Jurkat, Clone E6-1 (cell line): ENCODE measurements at regions not wholly inside any gene's neighbourhood (a gene's known extent, or its start where the extent isn't known, plus 50 kb on each side); places are given as distances from the start of the nearest gene placed in this dataset.
"Not testable (repeated sequence)": the region's sequence is repeated elsewhere in the genome, so short reads cannot be mapped to it uniquely, and the experiment has no call there.

Experiments used
- DNase-seq: peaks from one replicate; pipeline ENCODE4 v3.0.0-alpha.2; 2011; ENCODE audit warnings: low read depth, low spot score
- H3K4me3 ChIP-seq: 2 replicates; pipeline ENCODE4 v1.5.1; 2011; ENCODE audit warnings: mild to moderate bottlenecking, low read length, control low read depth, moderate library complexity

DNA sequence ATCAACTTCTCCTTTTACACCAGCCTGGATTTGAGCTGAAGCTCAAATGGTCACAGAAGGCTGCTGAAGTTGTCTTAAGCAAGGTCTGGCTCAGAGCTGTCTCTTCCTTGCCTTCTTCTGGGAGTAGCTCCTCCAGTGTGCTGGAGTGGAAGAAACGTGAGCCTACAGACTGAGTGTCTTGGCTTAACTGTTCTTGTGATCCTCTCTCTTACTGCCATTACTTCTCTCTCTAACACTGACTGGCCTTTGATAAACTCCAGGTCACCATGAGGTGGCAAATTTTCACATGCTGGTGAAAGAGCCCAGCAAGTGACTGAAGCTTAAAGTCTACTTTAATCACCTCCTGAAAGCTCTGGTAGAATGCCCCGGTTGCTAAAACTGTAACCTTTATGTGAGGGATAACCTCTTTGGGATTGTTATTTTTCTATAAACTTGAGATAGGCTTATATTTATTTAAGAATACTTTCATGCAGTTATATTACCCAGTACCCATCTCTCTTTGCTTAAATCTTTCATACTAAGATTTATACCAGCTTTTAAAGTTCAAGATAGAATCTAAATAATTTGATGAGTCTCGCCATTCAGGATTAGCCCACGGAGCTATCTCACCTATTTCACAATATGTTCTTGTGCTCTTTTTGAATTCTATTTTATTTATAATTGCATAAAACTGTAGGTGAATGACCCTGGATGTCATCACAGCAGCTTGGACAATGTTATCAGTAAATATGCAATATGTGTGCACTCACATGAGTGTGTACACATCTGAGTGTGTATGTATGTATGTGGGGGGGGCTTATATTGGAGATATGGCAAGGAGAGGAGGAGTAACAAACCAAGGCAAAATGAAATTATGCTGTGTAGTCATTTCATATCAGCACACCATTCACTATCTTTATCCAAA, 924.0 kb downstream of the LTN1 start:
- DNase-seq: no peak
- H3K4me3 ChIP-seq: no peak overlapping the region

DNA sequence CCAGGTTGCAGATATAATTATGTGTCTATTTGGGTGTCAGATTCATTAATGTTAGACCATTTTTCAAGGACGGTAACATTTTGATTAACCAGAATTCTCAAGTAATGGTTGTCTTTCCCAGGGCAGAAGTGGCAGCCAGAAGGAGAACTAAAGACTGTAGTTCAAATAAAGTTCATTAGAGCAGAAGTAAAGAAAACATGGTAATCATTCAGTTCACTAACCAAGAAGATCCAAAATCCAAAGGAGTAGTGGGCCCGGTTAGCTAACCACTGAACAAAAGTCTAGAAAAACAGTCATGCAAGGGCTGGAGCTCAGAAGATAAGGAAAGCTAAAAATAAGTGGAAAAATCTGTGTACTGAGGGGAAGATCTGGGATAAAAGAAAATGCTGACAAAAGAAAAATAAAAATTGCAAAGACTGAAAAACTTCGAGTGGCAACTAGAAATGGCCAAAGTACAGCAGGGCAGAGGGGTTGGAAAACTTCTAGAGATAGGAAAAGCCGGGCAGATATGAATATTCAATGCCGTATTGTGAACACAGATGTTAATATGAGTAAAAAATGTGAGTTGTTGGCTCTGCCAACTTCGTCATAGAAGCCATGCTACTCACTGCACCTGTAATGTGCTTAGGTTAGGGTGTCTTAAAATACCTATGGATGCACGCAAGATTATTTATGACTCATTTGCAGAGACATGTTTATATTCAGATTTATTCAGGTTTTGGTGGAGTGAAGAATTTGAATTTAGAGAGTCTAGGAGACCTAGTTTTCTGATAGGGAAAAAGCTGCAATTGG, 925.9 kb downstream of the LTN1 start:
- no peak overlapping the region for H3K4me3 ChIP-seq
- DNase-seq: no peak

DNA sequence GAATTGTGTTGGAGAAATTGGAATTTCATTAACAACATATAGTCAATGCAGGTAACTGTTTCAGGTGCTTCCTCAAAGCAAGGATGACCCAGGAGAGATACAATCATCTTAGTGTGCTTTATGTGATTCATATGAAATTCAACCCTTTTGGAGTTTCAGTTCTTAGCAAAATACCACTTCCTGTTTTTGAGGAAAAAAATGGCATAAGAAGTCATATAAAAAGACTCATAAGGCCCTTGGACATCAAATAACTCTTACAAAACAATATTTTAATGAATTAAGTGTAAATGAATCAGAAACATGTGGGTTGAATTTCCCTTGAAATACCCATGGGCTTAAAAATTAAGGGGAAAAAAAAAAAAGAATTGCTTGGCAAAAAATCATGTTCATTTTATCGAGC, 926.6 kb downstream of the LTN1 start:
- no peak for DNase-seq
- no peak overlapping the region for H3K4me3 ChIP-seq

DNA sequence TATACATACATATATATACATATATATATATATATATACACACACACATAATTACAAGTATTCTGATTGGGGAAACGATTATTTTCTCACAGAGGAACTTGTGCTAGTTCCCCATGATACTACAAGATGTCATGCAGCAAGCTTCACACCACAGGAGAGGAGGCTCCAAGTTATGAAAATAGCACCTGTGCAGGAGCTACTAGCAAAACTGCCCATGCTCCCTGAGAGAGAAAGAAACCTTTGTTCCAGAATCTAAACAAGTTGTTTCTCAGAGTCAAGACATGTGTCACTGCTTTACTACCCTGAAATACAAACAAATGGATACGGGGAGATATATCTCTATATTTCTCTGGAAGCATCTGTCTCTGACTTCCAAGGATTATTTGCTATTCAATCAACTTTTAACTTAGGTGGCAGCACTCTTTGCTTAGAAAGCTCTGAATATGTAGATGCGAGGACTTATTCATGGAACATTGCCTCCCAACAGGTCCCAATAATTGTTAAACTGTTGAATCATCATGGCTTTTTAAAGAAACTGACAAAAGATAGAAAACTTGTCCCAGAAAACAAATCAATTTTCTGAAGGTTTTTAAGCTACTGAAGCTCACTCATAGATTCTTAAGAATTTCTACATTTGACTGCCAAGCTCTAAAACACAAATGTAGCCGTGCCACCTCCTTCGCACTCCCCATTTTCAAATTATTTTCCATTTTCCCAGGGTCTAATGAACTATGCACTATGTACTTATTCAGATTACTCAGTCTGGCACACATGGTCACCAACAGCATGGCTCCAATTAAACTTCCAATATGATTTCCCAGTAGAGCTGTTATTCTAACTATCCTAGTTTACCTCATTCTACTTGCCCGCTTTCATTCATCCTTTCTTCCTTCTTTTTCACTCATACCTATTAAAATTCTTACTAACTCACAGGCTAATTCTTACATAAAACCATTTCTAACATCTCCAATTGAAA, 929.1 kb downstream of the LTN1 start:
- H3K4me3 ChIP-seq: no peak overlapping the region
- no peak for DNase-seq

DNA sequence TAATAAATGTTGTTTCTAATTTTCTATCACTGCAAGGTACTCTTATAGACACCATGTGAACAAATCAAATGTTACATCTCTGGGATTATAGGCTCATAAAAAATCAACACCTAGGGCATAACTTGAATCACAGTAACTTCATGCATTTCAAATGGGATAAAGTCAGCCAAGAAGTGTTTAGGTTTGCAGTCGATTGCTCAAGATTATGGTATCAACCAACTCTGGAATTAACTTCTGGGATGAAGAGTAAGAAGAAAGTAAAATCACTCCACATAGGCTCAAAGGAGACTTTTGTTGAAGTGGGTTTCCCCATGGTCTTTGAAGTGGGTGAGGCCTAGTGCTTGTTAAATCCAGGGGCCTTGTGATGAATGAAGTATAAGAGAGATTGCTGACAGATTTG, 939.7 kb downstream of the LTN1 start:
- DNase-seq, H3K4me3 ChIP-seq: not testable (repeated sequence)

DNA sequence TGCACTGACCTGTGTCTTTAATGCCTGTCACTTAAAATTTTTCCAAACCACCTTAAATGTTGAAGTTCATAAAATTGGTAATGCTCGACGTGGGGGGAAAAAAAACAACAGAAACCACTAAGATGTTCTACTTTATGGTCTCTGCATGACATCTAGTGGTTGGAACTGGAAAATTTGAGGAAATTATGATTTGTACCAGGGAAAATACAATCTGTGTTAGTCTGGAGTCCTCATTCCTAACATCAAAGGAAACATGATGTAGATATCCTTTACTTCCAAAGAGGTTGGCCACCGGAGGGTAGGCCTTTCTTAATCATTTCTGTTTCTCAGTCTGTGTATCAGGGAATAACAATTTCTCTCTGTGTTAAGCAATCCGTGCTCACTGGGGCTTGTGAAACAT, 941.0 kb downstream of the LTN1 start:
- H3K4me3 ChIP-seq: not testable (repeated sequence)
- peak; percentile 18 for DNase-seq

DNA sequence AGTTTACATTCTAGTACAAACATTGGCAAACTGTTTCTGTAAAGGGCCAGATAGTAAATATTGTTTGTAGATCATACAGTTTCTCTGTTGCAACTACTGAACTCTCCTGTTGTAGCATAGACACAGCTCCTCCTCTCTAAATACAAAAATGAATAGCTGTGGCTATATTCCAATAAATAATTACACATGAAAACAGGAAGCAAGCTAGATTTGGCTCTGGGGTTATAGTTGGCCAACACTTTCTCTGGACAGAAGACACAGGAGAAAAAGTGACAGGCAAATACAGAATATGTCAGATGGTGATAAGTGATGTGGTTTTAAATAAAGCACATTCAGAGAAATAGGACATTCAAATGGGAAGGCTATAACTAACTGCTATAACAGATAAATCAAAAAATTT, 957.0 kb downstream of the LTN1 start:
- not testable (repeated sequence) for H3K4me3 ChIP-seq, DNase-seq

DNA sequence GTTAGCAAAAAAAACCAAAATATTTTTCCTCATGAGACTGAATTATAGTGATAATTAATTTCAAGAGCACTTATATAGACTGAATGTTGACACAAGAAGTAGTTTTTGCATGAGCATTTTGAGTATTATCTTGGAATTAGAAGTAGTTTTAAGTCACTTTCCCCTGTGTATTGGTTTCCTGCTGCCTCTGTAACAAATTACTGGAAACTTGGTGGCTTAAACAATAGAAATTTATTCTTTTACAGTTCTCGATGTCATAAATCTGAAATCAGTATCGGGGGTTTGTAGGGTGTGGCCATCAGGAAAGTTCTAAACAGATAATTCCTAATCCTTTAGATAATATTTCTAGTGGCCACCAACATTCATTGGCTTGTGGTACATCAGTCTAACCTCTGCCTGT, 957.8 kb downstream of the LTN1 start:
- H3K4me3 ChIP-seq, DNase-seq: not testable (repeated sequence)

DNA sequence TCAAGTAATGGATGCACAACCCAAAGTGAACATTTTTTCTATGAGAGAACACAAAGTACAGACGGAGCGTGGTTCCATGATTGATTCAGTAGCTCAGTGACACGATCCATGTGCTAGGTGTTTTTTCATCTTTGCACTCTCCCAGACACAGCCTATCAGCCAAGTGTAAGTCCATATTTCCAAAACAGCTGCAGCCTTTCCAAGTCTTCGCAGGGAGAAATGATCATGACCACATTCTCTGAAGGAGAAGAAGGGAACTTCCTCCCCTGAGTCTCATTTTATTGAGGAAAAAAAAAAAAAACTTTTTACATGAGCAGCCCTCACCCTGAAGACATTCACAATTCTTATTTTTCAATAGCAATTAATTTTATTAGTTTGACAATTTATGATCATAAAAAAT, 958.3 kb downstream of the LTN1 start:
- DNase-seq: not testable (repeated sequence)

DNA sequence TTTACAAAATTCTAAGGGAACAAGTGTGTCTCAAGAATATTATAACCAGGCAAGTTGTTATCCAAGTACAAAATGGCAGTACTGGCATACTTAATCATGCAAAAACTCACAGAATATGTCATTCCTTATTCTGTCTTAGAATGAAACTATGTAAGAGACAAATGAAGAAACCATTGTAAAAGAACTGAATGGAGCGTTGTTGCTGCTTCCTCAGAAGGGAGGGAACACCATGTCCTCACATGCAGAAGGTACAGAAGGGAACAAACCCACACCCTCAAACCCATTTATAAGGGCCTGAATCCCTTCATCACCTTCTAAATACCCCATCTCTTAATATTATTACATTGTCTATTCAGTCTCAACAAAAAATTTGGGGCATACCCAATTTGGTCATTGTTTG, 960.0 kb downstream of the LTN1 start:
- H3K4me3 ChIP-seq, DNase-seq: not testable (repeated sequence)

More for the DNA sequence above, 958.3 kb downstream of the LTN1 start:
- H3K4me3 ChIP-seq: not testable (repeated sequence)

DNA sequence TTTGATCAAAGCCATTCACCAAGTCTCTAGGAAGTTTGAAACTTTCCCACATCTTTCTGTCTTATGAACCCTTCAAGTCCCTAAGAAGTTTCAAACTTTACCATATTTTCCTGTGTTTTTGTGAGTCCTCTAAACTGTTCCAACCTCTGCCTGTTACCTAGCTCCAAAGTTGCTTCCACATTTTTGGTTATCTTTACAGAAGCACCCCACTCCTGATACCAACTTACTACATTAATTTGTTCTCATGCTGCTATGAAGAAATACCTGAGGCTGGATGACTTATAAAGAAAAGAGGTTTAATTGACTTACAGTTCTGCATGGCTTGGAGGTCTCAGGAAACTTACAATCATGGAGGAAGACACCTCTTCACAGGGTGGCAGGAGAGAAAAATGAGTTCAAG, 961.6 kb downstream of the LTN1 start:
- DNase-seq, H3K4me3 ChIP-seq: not testable (repeated sequence)

DNA sequence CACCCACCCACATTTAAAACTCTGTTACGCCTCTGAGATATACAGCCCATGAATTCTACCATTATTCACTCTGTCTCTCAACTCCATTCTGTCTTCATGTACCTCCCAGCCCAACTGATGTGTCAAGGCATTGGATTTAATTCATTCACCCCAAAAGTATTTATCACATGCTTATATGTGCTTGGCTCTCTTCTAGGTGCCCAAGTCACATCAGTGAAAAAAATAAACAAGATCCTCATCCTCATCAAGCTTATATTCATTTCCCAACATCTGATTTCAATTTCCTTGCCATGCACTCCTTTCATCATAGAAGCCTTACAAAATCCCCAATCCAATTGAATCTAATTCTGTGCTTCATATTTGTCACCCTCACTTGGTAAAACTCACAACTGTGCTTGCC, 967.6 kb downstream of the LTN1 start:
- H3K4me3 ChIP-seq: no peak overlapping the region
- DNase-seq: no peak

DNA sequence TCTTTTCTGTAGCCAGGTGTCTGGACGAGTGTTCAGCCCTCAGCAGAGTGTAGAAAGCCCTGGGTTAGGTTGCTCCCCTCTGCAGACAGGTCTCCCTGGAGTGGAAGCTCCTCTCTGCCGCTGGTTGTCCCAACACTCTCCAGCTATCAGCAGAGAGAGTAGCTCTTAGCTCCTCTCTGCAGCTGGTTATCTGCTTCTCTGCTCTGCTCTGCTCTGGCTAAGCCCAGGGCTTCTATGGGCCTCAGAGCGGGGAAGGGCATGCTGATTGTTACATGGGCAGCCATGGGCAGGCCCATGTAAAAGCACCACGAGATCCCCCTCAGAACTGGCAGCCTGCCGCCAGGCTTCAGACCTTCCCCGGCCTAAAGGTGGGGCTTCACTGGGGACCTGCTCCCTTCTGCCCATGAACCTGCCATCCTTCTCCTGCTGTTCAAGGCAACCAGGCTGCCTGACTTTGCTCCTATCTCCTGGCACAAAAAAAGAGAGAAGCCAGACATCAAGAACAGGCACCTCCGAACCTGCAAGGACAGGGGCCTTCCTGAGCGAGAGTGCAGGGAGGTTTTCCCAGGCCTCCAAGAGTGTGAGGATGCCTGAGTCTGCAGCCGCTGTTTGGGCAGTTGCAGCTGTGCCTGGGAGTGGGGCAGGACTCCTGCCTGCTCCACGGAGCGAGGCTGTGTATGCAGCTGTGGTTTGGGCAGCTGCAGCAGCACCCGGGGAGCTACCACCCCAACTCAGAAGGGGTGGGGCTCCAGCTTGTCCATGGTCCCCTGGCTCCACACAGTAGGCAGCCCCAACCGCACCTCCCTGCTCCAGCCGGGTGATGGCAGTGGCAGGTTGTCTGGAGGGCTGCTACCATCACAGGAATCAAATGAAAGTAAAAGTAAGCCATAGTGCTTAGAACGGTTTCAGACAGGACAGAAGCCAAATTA, 973.7 kb downstream of the LTN1 start:
- H3K4me3 ChIP-seq: no peak overlapping the region
- DNase-seq: peak; percentile 34

DNA sequence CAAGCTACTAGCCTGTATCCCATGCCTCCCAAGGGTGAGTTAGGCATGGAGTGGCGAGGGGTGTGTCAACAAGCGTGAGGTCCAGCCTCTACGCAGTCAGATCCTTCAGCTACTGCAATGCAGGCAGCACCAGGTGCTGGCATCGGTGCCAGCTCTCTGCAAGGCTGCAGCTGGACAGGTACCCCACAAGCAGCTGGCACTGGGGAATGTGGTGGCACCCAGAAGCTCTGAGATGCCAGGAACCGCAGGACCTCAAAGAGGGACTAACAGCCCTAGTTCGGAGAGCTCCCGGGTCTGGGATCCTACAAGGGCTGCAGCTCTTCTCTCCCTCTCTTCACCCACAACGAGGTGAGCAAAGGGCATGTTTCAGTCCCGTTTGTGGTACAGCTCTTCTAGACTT, 974.5 kb downstream of the LTN1 start:
- no peak overlapping the region for H3K4me3 ChIP-seq
- DNase-seq: no peak

DNA sequence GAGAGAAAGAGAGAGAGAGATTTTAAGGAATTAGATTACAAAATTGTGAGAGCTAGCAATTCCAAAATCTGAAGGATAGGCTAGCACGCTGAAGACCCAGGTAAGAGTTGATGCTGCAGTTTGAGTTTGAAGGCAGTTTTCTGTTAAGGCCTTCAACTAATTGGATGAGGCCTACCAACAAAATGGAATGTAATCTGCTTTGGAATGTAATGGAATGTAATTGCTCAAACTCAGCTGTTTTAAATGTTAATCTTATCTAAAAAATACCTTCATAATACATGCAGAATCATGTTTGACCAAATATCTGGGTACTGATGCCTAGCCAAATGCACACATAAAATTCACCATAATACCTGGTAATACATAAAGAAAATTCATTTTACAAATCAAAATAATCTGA, 976.1 kb downstream of the LTN1 start:
- DNase-seq: no peak
- H3K4me3 ChIP-seq: no peak overlapping the region

DNA sequence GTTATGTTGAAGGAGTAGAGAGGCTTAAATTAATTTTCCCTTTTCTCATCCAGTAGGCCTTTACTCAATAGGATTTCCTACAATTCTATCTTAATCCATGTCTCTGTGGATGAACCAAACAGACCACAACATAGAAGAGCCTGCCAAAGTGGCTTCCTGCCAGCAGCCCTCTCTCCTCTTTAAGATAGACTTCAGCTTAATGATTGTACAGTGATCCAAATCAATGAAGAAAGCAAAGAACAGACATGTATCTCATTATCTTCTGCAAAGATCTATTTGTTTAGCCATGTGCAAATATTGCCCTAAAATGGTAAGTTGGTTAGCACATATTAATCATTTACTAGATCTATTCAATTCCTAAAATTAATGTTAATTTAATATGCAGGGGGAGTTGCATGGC, 979.6 kb downstream of the LTN1 start:
- not testable (repeated sequence) for DNase-seq

DNA sequence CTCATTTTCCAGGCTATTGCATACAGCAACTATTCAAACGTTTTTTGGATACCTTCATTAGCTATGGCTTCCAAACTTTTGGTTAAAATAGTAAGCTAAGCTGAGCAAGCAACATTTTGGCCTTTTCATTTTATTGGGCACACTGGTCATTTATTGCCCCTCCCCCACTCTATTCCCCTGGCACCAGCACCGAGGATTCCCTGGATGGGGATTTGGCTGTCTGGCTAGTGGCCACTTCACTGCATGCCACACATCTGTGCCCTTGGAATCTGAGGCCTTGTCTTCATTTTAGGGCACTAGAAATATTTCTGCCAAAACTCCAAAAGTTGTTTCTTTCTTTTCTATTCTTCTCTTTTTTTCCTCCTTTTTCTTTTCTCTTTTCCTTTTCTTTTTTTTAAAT, 980.7 kb downstream of the LTN1 start:
- H3K4me3 ChIP-seq, DNase-seq: not testable (repeated sequence)

More for the DNA sequence above, 979.6 kb downstream of the LTN1 start:
- H3K4me3 ChIP-seq: not testable (repeated sequence)

DNA sequence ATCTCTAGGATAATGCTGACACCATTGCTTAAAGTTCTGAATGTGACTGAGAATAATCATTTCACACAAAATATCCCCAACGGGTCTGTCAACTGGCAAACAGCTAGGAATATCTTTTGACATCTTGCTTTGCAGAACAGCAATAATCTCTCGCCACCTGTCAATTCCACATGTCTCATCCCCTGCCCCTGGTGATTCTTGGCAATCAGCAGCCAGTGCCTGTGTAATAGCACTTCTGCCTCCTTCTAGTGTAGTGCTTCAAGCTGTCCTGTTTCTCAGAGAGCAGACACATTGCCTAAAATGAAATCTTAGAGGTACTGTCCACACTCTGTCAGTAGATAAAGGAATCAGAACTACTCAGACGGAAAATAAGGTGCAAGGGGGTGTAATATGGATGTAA, 984.4 kb downstream of the LTN1 start:
- not testable (repeated sequence) for DNase-seq, H3K4me3 ChIP-seq
